ENCODE measurements at regions not wholly inside any gene's neighbourhood (a gene's known extent, or its start where the extent isn't known, plus 50 kb on each side); places are given as distances from the start of the nearest gene placed in this dataset.
"Not testable (repeated sequence)": the region's sequence is repeated elsewhere in the genome, so short reads cannot be mapped to it uniquely, and the experiment has no call there.

DNA sequence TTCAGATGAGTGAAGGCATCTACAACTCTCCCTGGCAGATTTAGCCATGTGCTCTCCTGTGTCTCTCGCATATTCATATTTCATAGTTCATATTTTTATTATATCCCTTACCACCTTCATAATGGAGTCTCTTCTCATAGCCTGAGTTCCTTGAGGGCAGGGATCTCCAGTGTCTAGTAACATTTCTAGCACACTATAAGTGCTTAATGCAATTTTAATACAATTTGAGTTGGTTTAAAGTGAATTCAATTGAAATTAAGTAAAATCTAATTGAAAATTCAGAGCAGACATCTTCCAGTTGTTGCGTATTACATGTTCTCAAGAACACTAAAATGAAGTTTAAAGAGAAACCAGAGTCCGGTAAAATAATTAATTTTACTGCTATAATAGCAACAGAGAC, 163.6 kb upstream of the GNAI1 start:
- intact Hi-C loops (cut with DNase I): no loop called here

DNA sequence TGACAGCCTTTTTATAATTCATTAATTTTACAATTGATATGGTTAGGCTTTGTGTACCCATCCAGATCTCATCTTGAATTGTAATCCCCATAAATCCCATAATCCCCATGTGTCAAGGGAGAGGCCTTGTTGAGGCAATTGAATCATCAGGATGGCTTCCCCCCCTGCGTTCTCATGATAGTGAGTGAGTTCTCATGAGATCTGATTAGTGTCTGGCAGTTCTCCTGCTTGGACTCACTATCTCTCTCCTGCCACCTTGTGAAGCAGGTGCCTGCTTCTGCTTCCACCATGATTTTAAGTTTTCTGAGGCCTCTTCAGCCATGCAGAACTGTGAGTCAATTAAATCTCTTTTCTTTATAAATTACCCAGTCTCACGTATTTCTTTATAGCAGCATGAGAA, 165.7 kb upstream of the GNAI1 start:
- intact Hi-C loops (cut with DNase I): no loop called here
- ATAC-seq: no peak
- no peak for DNase-seq (ENCODE audit: low spot score)

More for the DNA sequence above, 163.6 kb upstream of the GNAI1 start:
- DNase-seq (ENCODE audit: low spot score) (no peak), ATAC-seq (no peak)

DNA sequence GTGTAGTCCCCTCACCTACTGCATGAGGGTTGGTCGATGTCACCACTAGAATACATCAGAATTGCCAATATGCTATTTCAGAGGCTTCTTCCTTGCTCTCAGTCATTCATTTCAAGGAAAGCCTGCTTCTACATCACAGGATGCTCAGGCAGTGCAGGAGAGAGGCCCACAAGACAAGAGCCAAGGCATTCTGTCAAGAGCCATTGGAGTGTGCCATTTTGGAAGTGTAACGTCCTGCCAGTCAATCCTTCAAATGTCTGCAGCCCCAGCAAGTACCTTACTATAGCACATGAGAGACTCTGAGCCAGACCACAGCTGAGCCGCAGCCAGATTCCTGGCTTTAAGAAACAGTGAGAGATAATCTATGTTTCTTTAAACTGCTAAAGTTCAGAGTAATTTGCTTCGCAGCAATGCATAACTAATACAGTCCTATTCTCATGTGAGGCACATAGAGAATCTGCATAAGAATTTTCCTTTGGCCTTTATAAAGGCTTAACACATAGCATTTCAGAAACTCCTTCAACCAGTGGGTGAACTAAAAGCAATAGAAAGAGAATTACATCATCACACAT, 166.5 kb upstream of the GNAI1 start:
- intact Hi-C loops (cut with DNase I): no loop called here
- no peak for DNase-seq (ENCODE audit: low spot score)
- ATAC-seq: no peak

DNA sequence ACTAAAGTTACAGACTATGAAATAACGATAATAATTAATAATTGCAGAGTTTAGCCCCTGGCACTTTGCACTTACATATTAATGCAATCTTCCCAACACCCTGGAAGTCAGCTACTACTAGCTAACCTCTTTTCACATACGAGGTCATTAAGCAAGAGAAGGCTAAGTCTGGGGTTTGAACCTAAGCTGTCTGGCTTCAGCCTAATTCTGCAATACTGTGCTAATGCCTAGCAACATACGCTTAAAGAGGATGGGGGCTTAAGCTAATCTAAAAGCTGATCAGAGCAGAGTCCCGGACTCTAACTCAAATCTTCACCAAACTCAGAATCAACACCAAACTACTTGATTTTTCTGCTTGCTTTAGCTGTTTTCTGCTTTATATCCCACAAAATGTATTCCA, 168.7 kb upstream of the GNAI1 start:
- DNase-seq (ENCODE audit: low spot score): no peak
- ATAC-seq: no peak
- intact Hi-C loops (cut with DNase I): no loop called here

DNA sequence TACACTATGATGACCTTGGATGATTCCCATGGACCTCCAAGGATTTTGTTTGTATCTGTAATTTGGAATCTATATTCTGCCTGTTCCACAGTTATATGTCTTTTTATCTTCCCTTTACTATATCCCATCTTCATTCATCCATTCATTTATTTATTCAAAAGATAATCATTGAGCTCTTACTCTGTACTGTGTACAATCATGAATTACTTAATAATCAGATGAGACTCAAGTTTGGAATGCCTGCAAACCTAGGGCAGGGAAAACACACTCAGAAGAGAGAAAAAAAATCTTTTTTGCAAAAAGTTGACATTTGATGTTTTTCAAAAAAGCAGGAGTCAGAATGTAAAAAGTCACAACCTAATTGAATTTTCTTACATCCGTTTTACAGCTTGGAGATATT, 170.2 kb upstream of the GNAI1 start:
- ATAC-seq (no peak), DNase-seq (ENCODE audit: low spot score) (no peak)
- intact Hi-C loops (cut with DNase I): no loop called here

DNA sequence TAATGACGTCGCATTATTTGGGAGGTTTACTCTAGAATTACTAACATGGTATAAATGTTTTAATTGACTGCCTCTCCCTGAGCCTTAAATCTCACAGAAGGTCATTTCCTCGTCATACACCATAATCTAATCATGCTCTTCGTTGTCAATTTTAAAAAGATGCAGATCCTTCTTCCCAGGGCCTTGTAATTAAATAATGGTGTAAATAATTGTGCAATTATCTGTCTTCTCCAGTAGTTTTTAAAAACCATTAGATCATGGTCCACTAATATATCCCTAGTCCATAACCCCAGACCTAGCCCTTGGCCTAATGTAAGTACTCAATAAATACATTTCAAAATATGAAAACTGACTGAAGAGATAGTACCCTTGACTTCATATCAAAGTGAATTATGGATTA, 181.5 kb upstream of the GNAI1 start:
- DNase-seq (ENCODE audit: low spot score): no peak
- intact Hi-C loops (cut with DNase I): no loop called here
- ATAC-seq: no peak

DNA sequence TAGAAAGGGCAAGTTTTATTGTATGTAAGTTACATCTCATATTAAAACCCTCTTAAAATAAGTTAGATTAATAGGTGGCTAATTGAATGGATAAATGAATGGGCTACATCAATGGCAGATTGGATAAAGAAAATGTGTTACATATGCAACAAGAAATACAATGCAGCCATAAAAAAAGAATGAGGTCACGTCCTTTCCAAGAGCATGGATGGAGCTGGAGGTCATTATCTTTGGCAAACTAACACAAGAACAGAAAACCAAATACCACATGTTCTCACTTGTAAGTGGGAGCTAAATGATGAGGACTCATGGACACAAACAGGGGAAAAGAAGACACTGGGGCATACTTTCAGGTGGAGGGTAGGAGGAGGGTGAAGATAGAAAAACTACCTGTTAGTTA, 182.2 kb upstream of the GNAI1 start:
- no peak for DNase-seq (ENCODE audit: low spot score)
- ATAC-seq: no peak
- intact Hi-C loops (cut with DNase I): no loop called here

DNA sequence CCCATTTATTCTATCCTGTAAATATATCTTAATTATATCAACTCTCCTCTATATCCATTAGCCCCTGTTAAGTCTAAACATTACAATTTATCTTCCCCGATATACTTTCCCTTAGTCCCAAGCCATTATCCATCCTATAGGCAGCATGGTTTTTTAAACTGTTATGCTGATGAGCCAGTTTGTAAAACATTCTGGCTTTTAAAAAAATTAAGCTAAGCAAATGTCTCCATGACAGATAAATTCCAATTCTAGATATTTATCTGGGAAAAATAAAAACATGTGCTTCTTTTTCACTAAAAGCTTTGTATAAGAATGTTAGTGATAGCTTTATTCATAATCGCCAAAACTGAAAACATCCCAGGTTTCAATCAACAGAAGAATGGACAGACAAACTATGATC, 183.2 kb upstream of the GNAI1 start:
- DNase-seq (ENCODE audit: low spot score): no peak
- no peak for ATAC-seq
- intact Hi-C loops (cut with DNase I): no loop called here

DNA sequence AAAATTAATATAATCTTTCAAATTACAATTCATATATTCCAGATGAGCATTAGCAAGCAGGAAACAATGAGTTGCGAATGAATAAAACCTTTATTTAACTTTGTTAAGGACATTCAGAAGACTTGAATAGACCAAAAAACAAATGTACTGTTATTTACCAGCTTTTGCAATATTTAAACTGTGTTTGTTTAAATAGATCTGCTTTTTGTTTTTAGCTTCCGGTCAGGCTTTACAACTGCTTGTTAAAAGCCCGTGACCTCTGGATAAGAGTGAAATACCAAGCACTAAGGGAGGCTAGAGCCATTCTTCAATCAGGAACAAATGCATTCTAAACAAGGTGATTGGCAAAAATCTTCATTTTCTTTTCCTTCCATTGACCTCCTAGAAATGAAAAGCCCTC, 184.9 kb upstream of the GNAI1 start:
- DNase-seq (ENCODE audit: low spot score): no peak
- no peak for ATAC-seq
- intact Hi-C loops (cut with DNase I): no loop called here

DNA sequence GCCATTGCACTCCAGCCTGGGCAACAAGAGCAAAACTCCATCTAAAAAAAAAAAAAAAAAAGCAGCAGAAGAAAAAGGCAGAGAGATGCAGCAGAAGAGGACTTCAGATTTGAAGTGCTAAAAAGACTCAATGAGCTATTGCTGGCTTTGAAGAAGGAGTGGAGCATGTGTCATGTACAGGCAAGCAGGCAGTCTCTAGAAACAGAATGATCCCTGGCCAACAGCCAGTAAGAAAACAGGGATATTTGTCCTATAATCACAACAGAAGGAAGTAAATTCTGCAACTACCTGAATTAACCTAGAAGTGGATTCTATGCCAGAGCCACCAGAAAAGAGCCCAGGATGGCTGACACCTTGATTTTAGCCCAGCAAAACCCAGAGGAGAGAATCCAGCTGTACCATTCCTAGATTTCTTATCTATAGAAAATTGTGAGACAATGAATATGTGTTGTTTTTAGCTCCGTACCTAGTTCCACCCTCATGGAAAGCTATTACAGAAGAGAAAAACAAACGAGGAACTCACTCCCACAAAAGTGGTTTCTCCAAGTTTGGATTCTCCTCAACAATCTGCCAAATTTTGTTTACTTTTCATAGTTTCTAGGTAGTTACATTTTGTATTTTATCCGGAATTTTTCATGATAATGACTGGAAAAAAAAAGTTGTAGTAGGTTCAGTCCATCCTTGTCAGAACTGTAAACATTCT, 198.2 kb upstream of the GNAI1 start:
- intact Hi-C loops (cut with DNase I): no loop called here
- no peak for DNase-seq (ENCODE audit: low spot score)
- ATAC-seq: no peak

DNA sequence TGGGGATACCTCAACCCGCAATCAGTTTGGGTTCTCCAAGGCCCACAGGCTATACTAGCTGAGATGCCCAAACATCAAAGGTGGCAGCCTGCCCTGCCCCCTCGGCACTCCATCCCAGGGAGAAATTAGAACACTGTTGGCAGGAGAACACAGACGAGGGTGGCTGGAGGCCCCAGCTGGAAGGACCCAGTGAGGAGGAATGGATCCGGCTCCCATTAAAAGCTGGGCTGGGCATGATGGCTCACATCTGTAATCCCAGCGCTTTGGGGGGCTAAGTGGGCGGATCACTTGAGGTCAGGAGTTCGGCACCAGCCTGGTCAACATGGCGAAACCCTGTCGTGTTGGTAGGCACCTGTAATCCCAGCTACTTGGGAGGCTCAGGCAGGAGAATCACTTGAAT, 199.9 kb upstream of the GNAI1 start:
- ATAC-seq (no peak), DNase-seq (ENCODE audit: low spot score) (no peak)
- intact Hi-C loops (cut with DNase I): no loop called here

DNA sequence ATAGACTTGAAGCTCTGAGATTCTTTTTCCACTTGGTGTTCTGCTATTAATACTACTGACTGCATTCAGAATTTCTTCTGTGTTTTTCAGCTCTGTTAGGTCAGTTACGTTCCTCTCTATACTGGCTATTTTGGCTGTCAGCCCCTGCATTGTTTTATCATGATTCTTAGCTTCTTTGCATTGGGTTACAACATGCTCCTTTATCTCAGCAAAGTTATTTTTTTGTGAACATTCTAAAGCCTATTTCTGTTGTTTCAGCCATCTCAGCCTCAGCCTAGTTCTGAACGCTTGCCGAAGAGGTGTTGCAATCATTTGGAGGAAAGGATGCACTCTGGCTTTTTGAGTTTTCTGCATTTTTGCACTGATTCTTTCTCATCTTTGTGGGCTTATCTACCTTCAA, 201.5 kb upstream of the GNAI1 start:
- DNase-seq (ENCODE audit: low spot score) (no peak), ATAC-seq (no peak)
- intact Hi-C loops (cut with DNase I): no loop called here

DNA sequence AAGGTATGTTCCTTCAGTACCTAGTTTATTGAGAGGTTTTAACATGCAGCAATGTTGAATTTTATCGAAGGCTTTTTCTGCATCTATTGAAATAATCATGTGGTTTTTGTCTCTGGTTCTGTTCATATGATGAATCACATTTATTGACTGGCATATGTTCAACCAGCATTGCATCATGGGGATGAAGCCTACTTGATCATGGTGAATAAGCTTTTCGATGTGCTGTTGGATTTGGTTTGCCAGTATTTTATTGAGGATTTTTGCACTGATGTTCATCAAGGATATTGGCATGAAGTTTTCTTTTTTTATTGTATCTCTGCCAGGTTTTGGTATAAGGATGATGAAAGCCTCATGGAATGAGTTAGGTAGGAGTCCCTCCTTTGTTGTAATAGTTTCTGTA, 204.0 kb upstream of the GNAI1 start:
- intact Hi-C loops (cut with DNase I): no loop called here
- DNase-seq (ENCODE audit: low spot score) (no peak), ATAC-seq (no peak)

DNA sequence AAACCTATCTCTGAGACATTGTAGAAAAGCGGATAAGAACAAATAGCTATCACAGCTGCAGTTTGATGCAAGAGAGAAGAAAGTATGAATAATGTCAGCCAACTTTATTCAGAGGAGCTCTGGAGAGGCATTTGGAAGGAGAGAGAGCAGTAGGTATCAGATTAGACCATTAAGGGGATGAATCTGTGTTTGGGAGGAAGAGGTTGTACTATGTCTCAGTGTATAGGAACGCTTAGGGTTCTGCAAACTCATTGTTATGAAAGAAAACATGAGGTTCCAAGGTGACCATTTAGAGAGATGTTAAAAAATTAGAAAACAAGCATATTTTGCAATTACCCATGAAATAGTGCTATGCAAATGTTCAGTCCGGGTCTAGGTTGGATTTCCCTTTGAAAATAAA, 207.5 kb upstream of the GNAI1 start:
- intact Hi-C loops (cut with DNase I): no loop called here
- DNase-seq (ENCODE audit: low spot score) (no peak), ATAC-seq (no peak)

DNA sequence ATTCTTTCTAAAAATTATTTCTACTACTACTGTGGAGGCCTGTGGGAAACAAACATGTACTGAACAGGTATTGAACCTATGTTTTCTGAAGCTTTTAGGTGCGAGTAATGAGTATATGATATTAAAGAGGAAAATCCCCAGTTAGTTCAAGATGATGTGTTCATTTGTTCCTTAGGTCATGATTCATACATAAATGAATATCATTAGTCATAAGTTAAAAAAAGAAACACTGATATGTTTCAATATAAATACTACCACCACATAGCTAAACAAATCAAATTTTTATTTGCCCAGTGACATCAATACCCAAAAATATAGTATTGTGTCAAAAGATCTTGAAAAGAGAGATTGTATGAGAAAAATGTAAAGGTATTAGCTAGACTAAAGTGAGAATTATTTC, 210.7 kb upstream of the GNAI1 start:
- DNase-seq (ENCODE audit: low spot score): no peak
- no peak for ATAC-seq
- intact Hi-C loops (cut with DNase I): no loop called here

DNA sequence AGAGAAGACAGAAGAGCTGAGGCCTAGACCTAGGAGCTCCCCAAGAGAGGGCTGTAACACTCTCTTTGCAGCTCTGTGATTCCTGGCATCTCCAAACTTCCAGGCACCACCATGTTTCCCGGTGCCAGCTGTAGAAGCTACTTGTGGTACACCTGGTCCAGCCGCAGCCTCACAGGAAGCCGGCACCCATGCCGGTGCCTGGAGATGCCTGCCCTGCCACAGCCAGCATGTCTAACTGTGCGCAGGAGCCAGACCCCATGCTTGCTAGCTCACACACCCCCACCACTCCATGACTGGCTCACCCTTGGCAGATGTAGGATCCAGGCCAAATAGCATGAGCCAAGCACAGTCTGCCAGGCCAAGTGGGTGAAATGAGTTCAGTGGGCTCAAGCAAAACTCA, 211.7 kb upstream of the GNAI1 start:
- no peak for DNase-seq (ENCODE audit: low spot score)
- no peak for ATAC-seq
- intact Hi-C loops (cut with DNase I): no loop called here

DNA sequence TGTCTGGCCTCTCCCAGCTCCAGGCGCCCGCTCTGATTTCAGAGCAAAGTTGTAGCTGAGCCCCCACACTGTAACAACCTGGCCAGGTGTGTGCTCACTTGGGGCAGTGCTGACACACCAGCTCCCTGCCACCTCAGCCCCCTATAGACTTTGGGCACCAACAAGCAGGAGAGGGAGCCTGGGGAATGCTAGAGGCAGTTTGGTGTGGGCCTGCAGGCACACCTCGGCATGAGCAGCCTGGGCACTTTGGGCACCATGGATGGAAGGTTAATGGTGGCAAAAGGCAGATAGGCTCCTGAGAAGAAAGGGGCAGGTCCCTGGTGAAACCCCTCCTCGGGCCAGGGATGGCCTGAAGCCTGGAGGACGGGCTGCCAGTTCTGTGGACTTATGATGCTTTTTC, 212.7 kb upstream of the GNAI1 start:
- peak; percentile 13 for ATAC-seq
- no peak for DNase-seq (ENCODE audit: low spot score)
- intact Hi-C loops (cut with DNase I): no loop called here

DNA sequence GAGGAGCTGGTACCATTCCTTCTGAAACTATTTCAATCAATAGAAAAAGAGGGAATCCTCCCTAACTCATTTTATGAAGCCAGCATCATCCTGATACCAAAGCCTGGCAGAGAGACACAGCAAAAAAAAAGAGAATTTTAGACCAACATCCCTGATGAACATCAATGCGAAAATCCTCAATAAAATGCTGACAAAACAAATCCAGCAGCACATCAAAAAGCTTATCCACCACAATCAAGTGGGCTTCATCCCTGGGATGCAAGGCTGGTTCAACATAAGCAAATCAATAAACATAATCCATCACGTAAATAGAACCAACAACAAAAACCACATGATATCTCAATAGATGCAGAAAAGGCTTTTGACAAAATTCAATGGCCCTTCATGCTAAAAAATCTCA, 216.0 kb upstream of the GNAI1 start:
- DNase-seq (ENCODE audit: low spot score); intact Hi-C loops (cut with DNase I); ATAC-seq: not testable (repeated sequence)

DNA sequence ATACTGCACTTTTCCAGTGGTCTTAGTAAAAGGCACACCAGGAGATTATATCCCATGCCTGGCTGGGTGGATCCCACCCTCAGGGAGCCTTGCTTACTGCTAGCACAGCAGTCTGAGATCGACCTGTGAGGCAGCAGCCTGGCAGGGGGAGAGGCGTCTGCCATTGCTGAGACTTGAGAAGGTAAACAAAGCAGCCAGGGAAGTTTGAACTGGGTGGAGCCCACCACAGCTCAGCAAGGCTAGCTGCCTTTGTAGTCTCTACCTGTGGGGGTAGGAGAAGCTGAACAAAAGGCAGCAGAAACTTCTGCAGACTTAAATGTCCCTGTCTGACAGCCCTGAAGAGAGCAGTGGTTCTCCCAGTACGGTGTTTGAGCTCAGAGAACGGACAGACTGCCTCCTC, 219.3 kb upstream of the GNAI1 start:
- DNase-seq (ENCODE audit: low spot score); ATAC-seq; intact Hi-C loops (cut with DNase I): not testable (repeated sequence)

DNA sequence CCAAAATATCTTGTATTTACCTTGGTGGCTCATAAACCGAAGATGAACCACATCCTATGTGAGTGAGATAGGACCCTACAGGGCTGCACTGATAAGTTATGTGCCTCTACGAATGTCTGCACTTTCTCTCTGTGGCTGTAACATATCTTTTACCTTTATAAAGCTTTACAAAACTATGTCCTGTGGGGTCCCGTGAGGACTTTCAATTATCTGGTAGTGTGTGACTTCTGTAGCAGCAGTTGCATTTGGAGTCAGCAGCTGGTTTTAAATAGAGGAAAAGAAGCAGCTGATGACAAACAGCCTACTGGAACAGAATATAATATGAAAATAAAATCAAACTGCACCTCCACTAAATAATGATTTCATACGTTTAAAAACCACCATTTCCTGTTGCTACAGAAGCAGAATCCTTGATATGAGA, 222.4 kb upstream of the GNAI1 start:
- ATAC-seq (no peak), DNase-seq (ENCODE audit: low spot score) (no peak)
- intact Hi-C loops (cut with DNase I): no loop called here

DNA sequence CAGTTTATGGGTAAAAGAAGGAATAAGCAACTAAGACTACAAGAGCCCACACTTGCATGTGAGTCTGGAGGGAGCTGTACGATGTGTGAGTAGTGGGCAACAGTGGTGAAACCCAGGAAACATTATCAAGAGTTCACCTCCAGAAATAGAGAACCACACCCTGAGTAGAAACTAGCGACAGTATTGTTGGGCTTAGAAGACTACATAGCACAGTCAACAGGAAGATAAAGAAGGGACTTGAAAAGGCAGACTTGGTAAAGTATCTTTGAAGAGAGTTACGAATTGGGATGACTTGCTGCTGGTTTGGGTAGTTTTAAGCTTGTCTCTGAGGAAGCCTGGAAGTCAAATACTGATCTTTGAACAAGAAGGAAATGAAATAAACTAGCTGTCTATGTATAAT, 223.2 kb upstream of the GNAI1 start:
- ATAC-seq (no peak), DNase-seq (ENCODE audit: low spot score) (no peak)
- intact Hi-C loops (cut with DNase I): no loop called here
